Upper lobe of left lung (tissue), 6 donors: ENCODE measurements at regions not wholly inside any gene's neighbourhood (a gene's known extent, or its start where the extent isn't known, plus 50 kb on each side); places are given as distances from the start of the nearest gene placed in this dataset.
"Not testable (repeated sequence)": the region's sequence is repeated elsewhere in the genome, so short reads cannot be mapped to it uniquely, and the experiment has no call there.

Source experiments
- ATAC-seq, 2 donors: fragments of 200-7000 bp; cut with Tn5 transposase; one replicate each; pipeline ENCODE4 v1.9.1; 2022; ENCODE audit warnings: mild to moderate bottlenecking in 2 of 2, moderate library complexity in 2 of 2; ENCODE audit not compliant: low FRiP score in 2 of 2
- DNase-seq, 2 donors: peaks; one replicate each; pipeline ENCODE4 v3.0.0-alpha.2; 2019 to 2020
- H3K27ac ChIP-seq, 4 donors: fragments of 200-600 bp; sonication (generic); one replicate each; pipeline ENCODE4 v1.5.1; 2016 to 2019
- H3K27me3 ChIP-seq, 4 donors: fragments of 200-600 bp; sonication (generic); one replicate each; pipeline ENCODE4 v1.5.1; 2017 to 2019
- H3K36me3 ChIP-seq, 4 donors: fragments of 200-600 bp; sonication (generic); one replicate each; pipeline ENCODE4 v1.5.1; 2016 to 2019
- H3K4me1 ChIP-seq, 4 donors: fragments of 200-600 bp; sonication (generic); one replicate each; pipeline ENCODE4 v1.5.1; 2018 to 2019
- H3K4me3 ChIP-seq, 4 donors: fragments of 200-600 bp; sonication (generic); one replicate each; pipeline ENCODE4 v1.5.1; 2017 to 2019; ENCODE audit warnings: mild to moderate bottlenecking in 2 of 4, moderate library complexity in 1 of 4
- H3K9me3 ChIP-seq, 4 donors: fragments of 200-600 bp; sonication (generic); one replicate each; pipeline ENCODE4 v1.5.1; 2018 to 2019
- CTCF ChIP-seq, 6 experiments: fragments of 450-650 bp in 4 of 6; fragments of 200-600 bp in 2 of 6; sonication (generic) in 2 of 6; IDR thresholded peaks; one replicate each; pipeline ENCODE4 v1.5.1; 2016 to 2019; ENCODE audit warnings: antibody characterized with exemption in 6 of 6
- EP300 ChIP-seq, 4 donors: sonication (generic); formaldehyde crosslinking; IDR thresholded peaks; one replicate each; pipeline ENCODE4 v1.5.1; 2017; ENCODE audit warnings: antibody characterized with exemption in 4 of 4, control low read depth in 2 of 4
- POLR2A ChIP-seq, 4 donors: fragments of 450-650 bp; IDR thresholded peaks; one replicate each; pipeline ENCODE4 v1.5.1; 2016 to 2017; ENCODE audit warnings: antibody characterized with exemption in 4 of 4, mild to moderate bottlenecking in 2 of 4
- POLR2AphosphoS5 ChIP-seq, 2 donors: sonication (generic); formaldehyde crosslinking; IDR thresholded peaks; one replicate each; pipeline ENCODE4 v1.5.1; 2017; ENCODE audit warnings: antibody characterized with exemption in 2 of 2
- WGBS, 2 donors: methylation state at CpG; one replicate each; pipeline ENCODE4 v1.1.5; 2017 to 2018; 5-methylcytosine and 5-hydroxymethylcytosine counted together
- donor health status: DM: no; HTN: no; CAD: no; lungs with moderate emphysema.
- donor health status: DM: no; HTN: yes; CAD: no; lungs with severe emphysema.

- no peak overlapping the region for H3K4me3 ChIP-seq
- H3K9me3 ChIP-seq: no peaks in the 10 kb centered on the region
- 56 to 70% methylated on average over 5 to 6 of the region's 6 CpGs for WGBS, 2 donors
- TF ChIP-seq POLR2A (IDR thresholded peaks at IDR 0.05): no peak
- no peak for TF ChIP-seq CTCF (IDR thresholded peaks at IDR 0.05)
- no peak for TF ChIP-seq EP300 (IDR thresholded peaks at IDR 0.05)
- no peaks in the 10 kb centered on the region for H3K27me3 ChIP-seq
- no peaks in the 10 kb centered on the region for H3K4me1 ChIP-seq
- DNase-seq: no peak
- no peak for ATAC-seq
- no peaks in the 10 kb centered on the region for H3K36me3 ChIP-seq
- no peak overlapping the region for H3K27ac ChIP-seq
These were observed 50.0 kb upstream of the EMX2 start for GRCh38 chr10:117492504-117492903.

DNA sequence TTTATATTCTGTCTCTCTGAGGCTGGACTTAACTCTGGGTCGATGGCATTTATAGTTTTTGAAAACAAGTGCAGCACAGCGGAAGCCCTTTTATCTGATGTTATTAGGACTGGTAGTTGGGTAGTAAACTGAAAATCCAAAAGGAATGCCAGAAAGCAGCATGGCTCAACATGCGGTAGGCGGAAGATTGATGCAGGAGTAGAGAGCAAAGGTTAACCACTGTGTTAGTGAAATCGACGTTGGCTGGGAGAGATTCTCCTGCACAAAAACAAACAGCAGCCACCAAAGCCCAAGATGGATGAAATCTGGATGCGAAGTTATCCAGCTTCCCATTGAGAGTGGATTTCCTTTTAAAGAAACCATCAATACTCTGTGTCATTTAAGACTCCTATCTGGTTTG is 54.5 kb upstream of the EMX2 start:
- no peak overlapping the region for H3K27ac ChIP-seq
- H3K36me3 ChIP-seq: no peaks in the 10 kb centered on the region
- 54 to 71% methylated on average over 7 of the region's 7 CpGs for WGBS, 2 donors
- H3K4me3 ChIP-seq: no peak overlapping the region
- TF ChIP-seq CTCF (IDR thresholded peaks at IDR 0.05): no peak
- TF ChIP-seq POLR2A (IDR thresholded peaks at IDR 0.05): no peak
- TF ChIP-seq POLR2AphosphoS5 (IDR thresholded peaks at IDR 0.05): no peak
- TF ChIP-seq EP300 (IDR thresholded peaks at IDR 0.05): no peak
- ATAC-seq (no peak), DNase-seq (no peak)
- no peaks in the 10 kb centered on the region for H3K27me3 ChIP-seq
- H3K4me1 ChIP-seq: no peaks in the 10 kb centered on the region
- no peaks in the 10 kb centered on the region for H3K9me3 ChIP-seq

- no peak for ATAC-seq
- H3K4me3 ChIP-seq: no peak overlapping the region
These were observed 55.9 kb upstream of the EMX2 start for GRCh38 chr10:117486606-117487005.

DNA sequence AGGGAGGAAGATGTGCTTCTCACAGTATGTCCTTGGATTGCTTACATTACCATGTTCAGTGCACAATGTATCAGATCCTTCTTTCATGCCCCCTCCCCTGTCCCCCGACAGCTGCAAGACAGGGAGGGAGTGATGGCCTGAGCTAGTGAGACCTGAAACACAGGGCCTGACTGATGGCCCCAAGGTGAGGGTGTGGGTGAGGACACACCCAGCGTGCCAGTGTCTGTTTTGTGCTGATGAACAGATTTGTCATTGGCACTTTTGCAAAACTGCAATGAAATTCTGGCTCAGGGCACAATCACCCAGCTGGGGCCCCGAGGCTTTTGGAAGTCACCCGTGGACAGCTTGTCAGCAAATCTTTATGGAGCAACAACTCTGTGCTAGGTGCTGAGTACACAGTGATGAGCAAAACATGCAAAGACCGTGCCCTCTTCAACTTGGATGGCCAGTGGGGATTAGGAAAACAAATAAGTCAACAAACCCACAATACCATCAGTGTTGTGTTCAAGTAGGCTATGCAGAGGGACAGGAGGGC is 59.4 kb upstream of the EMX2 start:
- 76 to 80% methylated on average over 5 of the region's 5 CpGs for WGBS, 2 donors
- no peaks in the 10 kb centered on the region for H3K27me3 ChIP-seq
- no peak overlapping the region for H3K4me3 ChIP-seq
- DNase-seq: no peak
- no peaks in the 10 kb centered on the region for H3K36me3 ChIP-seq
- no peak for ATAC-seq
- H3K9me3 ChIP-seq: no peaks in the 10 kb centered on the region
- no peak for TF ChIP-seq POLR2AphosphoS5 (IDR thresholded peaks at IDR 0.05)
- TF ChIP-seq CTCF (IDR thresholded peaks at IDR 0.05): no peak
- no peak for TF ChIP-seq POLR2A (IDR thresholded peaks at IDR 0.05)
- no peak for TF ChIP-seq EP300 (IDR thresholded peaks at IDR 0.05)
- H3K4me1 ChIP-seq: no peaks in the 10 kb centered on the region
- no peak overlapping the region for H3K27ac ChIP-seq

More at GRCh38 chr10:117486606-117487005, 55.9 kb upstream of the EMX2 start:
- TF ChIP-seq POLR2A (IDR thresholded peaks at IDR 0.05): no peak
- TF ChIP-seq POLR2AphosphoS5 (IDR thresholded peaks at IDR 0.05): no peak
- TF ChIP-seq CTCF (IDR thresholded peaks at IDR 0.05): no peak
- no peak for TF ChIP-seq EP300 (IDR thresholded peaks at IDR 0.05)
- WGBS, 2 donors: 95 to 100% methylated on average over 4 of the region's 4 CpGs
- no peaks in the 10 kb centered on the region for H3K4me1 ChIP-seq
- H3K9me3 ChIP-seq: no peaks in the 10 kb centered on the region
- DNase-seq: no peak
- H3K27ac ChIP-seq: no peak overlapping the region
- no peaks in the 10 kb centered on the region for H3K27me3 ChIP-seq
- H3K36me3 ChIP-seq: no peaks in the 10 kb centered on the region

DNA sequence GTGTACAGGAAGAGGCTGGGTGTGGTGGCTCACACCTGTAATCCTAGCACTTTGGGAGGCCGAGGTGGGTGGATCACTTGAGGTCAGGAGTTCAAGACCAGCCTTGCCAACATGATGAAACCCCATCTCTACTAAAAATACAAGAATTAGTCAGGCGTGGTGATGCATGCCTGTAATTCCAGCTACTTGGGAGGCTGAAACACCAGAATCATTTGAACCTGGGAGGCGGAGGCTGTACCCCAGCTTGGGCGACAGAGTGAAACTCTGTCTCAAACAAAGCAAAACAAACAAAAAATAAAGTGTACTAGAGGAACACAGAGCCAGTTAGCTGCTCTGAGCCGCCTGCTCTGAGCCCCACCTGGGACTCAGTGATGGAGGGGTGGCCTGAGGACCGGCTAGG is 61.5 kb upstream of the EMX2 start:
- H3K4me3 ChIP-seq, H3K36me3 ChIP-seq, ATAC-seq, H3K4me1 ChIP-seq, H3K27me3 ChIP-seq, DNase-seq, H3K9me3 ChIP-seq, H3K27ac ChIP-seq: not testable (repeated sequence)
- 88 to 90% methylated on average over 6 of the region's 6 CpGs for WGBS, 2 donors
